ENCODE measurements at regions not wholly inside any gene's neighbourhood (a gene's known extent, or its start where the extent isn't known, plus 50 kb on each side); places are given as distances from the start of the nearest gene placed in this dataset.
"Not testable (repeated sequence)": the region's sequence is repeated elsewhere in the genome, so short reads cannot be mapped to it uniquely, and the experiment has no call there.

DNA sequence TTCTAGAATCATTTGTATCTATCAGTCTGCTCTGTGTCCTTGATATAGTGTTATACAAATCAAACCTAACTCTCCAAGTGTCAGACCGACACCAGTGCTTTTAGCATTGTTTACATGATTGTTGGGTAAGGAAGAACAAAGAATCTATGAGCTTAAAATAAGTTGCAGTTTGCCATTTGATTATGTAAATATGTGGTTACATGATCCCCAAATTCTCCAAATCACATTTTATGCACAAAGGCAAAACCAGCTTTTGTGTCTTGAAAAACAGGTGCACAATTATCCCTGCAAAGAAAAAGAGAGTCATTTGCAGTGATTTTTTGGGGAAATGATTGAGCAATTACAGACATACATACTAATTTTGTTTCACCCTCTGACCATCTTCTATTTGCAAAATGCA lies 652.6 kb upstream of the CHAC2 start:
- H3K36me3 ChIP-seq (ENCODE audit: control insufficient read depth, insufficient read depth, low read length): no peaks in the 10 kb centered on the region
- no peaks in the 10 kb centered on the region for H3K27me3 ChIP-seq (ENCODE audit: control insufficient read depth, insufficient read depth, low read length)

DNA sequence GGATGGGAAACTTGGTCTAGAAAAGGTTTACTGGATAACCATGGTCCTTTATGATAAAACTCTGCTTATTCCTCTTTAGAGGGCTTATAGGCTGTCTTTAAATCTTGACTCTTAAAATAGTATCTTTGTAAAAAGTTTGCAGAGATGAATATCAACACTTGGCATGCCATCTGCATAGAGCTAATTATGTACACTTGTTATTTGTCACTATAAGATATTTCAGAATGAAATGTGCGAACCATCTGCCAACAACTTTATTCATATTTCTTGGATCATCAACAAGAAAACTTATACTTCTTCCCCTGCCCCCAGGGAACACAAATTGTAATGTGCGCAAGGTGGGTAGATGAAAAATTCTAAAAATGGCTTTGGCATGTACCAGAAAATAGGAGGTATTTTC lies 653.0 kb upstream of the CHAC2 start:
- Histone ChIP-seq H3K27me3 (ENCODE audit: control insufficient read depth, insufficient read depth, low read length) (no peaks in the 10 kb centered on the region), H3K36me3 (ENCODE audit: control insufficient read depth, insufficient read depth, low read length) (no peaks in the 10 kb centered on the region), H3K4me3 (ENCODE audit: low read depth, low read length) (no peak overlapping the region)
- no peak for DNase-seq (ENCODE audit: low read depth)
- TF ChIP-seq, protein P1, sequence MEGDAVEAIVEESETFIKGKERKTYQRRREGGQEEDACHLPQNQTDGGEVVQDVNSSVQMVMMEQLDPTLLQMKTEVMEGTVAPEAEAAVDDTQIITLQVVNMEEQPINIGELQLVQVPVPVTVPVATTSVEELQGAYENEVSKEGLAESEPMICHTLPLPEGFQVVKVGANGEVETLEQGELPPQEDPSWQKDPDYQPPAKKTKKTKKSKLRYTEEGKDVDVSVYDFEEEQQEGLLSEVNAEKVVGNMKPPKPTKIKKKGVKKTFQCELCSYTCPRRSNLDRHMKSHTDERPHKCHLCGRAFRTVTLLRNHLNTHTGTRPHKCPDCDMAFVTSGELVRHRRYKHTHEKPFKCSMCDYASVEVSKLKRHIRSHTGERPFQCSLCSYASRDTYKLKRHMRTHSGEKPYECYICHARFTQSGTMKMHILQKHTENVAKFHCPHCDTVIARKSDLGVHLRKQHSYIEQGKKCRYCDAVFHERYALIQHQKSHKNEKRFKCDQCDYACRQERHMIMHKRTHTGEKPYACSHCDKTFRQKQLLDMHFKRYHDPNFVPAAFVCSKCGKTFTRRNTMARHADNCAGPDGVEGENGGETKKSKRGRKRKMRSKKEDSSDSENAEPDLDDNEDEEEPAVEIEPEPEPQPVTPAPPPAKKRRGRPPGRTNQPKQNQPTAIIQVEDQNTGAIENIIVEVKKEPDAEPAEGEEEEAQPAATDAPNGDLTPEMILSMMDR (IDR thresholded peaks at IDR 0.05; ENCODE audit: insufficient read depth, low read length, poor library complexity, severe bottlenecking): no peak

More for the DNA sequence above, 652.6 kb upstream of the CHAC2 start:
- TF ChIP-seq, protein P1 (IDR thresholded peaks at IDR 0.05; ENCODE audit: insufficient read depth, low read length, poor library complexity, severe bottlenecking): no peak
- no peak overlapping the region for H3K4me3 ChIP-seq (ENCODE audit: low read depth, low read length)
- no peak for DNase-seq (ENCODE audit: low read depth)

DNA sequence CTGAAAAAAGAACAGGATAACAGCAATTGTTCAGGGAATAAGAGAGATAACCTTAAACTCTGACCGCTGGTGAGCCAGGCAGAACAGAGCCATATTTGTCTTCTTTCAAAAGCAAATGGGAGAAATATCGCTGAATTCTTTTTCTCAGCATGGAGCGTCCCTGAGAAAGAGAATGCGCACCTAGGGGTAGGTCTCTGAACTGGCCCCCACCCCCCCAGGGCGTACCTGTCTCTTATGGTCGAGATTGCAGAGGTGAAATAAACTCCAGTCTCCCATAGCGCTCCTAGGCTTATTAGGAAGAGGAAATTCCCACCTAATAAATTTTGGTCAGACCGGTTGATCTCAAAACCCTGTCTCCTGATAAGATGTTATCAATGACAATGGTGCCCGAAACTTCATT lies 655.2 kb upstream of the CHAC2 start:
- H3K36me3 ChIP-seq (ENCODE audit: control insufficient read depth, insufficient read depth, low read length); H3K4me3 ChIP-seq (ENCODE audit: low read depth, low read length); H3K27me3 ChIP-seq (ENCODE audit: control insufficient read depth, insufficient read depth, low read length); DNase-seq (ENCODE audit: low read depth): not testable (repeated sequence)

DNA sequence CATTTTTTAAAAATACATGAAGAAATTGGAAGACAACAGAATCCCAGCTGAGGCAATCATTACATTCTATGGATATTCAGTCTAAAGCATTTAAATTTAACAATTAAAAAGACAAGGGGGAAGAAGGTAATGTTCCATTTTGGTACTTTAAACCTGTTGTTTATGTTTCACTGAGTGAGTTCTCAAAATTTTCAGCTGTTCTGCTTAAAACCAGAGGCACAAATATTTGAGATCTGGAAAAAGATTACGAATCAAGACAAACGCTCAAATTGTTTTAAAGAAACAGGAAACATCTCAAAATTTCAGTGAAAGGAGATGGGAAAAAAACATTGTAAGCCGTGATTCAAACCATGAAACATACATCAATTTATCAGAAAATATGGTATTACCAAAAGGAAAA lies 656.2 kb upstream of the CHAC2 start:
- Histone ChIP-seq H3K27me3 (ENCODE audit: control insufficient read depth, insufficient read depth, low read length) (no peaks in the 10 kb centered on the region), H3K4me3 (ENCODE audit: low read depth, low read length) (no peak overlapping the region), H3K36me3 (ENCODE audit: control insufficient read depth, insufficient read depth, low read length) (no peaks in the 10 kb centered on the region)
- DNase-seq (ENCODE audit: low read depth): no peak
- TF ChIP-seq, protein P1 (IDR thresholded peaks at IDR 0.05; ENCODE audit: insufficient read depth, low read length, poor library complexity, severe bottlenecking): no peak

DNA sequence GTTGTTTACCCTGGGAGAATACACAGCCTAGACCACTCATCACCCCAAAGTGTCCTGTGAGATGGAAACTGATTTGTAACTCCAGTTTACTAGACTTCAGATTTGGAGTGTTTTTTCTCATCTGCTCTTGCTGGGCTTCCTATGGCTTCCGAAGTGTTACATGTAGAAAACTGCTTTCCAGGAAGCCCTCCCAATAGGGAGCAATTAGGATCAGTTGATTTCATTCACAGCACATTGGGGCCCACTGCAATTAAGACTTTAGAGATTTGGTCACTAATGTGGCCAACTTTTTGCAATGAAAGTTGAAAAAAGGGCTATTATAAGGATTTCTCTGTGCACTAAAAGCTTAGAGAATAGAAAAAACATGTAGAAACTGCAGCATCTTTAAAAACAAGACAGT lies 656.6 kb upstream of the CHAC2 start:
- DNase-seq (ENCODE audit: low read depth): no peak
- TF ChIP-seq, protein P1 (IDR thresholded peaks at IDR 0.05; ENCODE audit: insufficient read depth, low read length, poor library complexity, severe bottlenecking): no peak
- Histone ChIP-seq H3K4me3 (ENCODE audit: low read depth, low read length) (no peak overlapping the region), H3K36me3 (ENCODE audit: control insufficient read depth, insufficient read depth, low read length) (no peaks in the 10 kb centered on the region), H3K27me3 (ENCODE audit: control insufficient read depth, insufficient read depth, low read length) (no peaks in the 10 kb centered on the region)

DNA sequence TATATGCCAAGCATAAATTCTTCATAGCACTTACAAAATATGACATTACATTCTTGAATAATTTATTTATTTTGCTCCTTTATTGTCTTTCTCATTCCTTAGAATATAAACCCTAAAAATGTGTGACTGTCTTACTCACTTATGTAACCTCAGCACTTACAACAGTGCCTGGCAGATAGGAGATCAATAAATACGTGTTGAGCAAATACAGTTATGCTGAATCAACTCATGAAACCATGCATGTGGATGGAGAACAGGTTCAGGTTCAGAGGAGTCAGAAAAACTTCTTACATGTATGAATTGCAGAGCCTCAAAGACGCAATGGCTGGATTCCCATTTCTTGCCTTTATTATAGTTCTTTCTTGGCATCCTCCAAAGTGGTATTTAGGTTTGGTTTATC lies 659.4 kb upstream of the CHAC2 start:
- TF ChIP-seq, protein P1 (IDR thresholded peaks at IDR 0.05; ENCODE audit: insufficient read depth, low read length, poor library complexity, severe bottlenecking): no peak
- H3K36me3 ChIP-seq (ENCODE audit: control insufficient read depth, insufficient read depth, low read length): no peaks in the 10 kb centered on the region
- no peak for DNase-seq (ENCODE audit: low read depth)
- H3K27me3 ChIP-seq (ENCODE audit: control insufficient read depth, insufficient read depth, low read length): no peaks in the 10 kb centered on the region
- H3K4me3 ChIP-seq (ENCODE audit: low read depth, low read length): no peak overlapping the region
